ENCODE measurements at regions not wholly inside any gene's neighbourhood (a gene's known extent, or its start where the extent isn't known, plus 50 kb on each side); places are given as distances from the start of the nearest gene placed in this dataset.

DNA sequence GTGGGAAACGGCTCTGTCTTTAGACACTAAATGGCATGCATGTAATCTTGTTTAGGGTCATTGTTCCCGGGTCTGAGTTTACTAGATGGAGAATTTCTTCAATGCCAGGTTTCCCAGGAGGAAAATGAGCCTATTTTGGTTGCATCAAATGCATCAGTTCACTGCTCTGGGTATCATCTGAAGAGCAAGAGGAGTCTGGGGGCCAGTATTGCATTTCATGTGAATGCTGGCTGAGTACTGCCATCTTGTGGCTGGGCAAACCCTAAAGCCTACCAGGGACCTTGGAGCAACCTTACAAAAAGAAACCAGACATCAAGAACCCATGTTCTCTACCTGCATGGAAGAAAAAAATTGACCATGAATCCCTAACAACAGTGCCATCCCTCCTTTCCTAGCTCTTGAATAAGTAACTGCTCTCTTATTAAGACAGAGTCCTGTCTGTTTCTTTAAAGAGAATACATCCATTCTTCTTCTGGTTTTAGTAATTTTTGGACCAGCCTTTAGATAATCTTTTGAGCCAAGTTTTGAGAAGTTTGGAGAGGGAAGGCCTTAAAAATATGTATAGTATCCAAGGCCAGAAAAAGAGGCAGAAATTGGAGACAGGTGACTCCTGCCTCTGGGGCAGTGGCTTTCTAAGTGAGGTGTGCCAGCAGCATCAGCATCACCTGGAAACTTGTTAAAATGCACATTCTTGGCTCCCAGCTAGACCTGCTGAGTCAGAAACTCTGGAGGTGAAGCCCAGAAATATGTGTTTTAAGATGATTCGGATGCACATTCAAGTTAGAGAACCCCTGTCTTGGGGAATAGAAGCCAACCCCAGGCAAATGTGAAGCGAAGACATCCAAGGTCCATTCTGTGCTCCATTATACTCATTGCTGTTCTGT, 261.0 kb upstream of the CXCR4 start:
- H2AFZ ChIP-seq (ENCODE audit: control insufficient read depth, low read depth, low read length) = no peak overlapping the region
- H3K4me1 ChIP-seq (ENCODE audit: control insufficient read depth, insufficient read depth, low read length) = peaks cover 51% of the 10 kb centered on the region
- intact Hi-C loops (cut with micrococcal nuclease; ENCODE audit: unreplicated experiment) = loop anchor here (1.0 to 5.0 kb wide), 7 partner anchors 67 to 463 kb away; no protein-coding TSS in a partner anchor
- CTCF ChIA-PET = interaction anchor here (0.7 to 13.1 kb wide), 19 partner anchors 28 to 634 kb away, joined by 3 to 378 read pairs (median 4); no protein-coding TSS in a partner anchor
- SMC1A ChIA-PET (ENCODE audit: uncharacterized antibody, unreplicated experiment) = interaction anchor here (0.6 to 13.2 kb wide), 22 partner anchors 8 to 503 kb away, joined by 3 to 348 read pairs (median 13); partner anchors contain the start of genes CXCR4 and MCM6
- POLR2A ChIA-PET = interaction anchor here (0.6 to 2.1 kb wide), 4 partner anchors 166 to 610 kb away, joined by 3 to 17 read pairs (median 4); no protein-coding TSS in a partner anchor
- WGBS (ENCODE audit: insufficient coverage, insufficient replicate concordance, low lambda C conversion rate, missing lambda C conversion rate) = 38% methylated on average over 4 of the region's 4 CpGs
- DNase-seq (ENCODE audit: low read depth, low spot score) = no peak
- peaks cover 3% of the 10 kb centered on the region; the same call in 2 of the 3 replicates for H3K9me3 ChIP-seq (replicated peaks; ENCODE audit: control insufficient read depth, insufficient read depth, low read length)
- peak; percentile 55 for ATAC-seq
- H3K4me3 ChIP-seq = no peak overlapping the region
- no peaks in the 10 kb centered on the region for H3K79me2 ChIP-seq (ENCODE audit: control insufficient read depth, insufficient read depth, low read length)
- no peaks in the 10 kb centered on the region for H3K27me3 ChIP-seq (replicated peaks in 1 of 2; ENCODE audit: control insufficient read depth in 2 of 2, insufficient read depth in 2 of 2, low read length in 1 of 2)
- no peak overlapping the region for H3K4me2 ChIP-seq (ENCODE audit: control insufficient read depth, insufficient read depth)
- H4K20me1 ChIP-seq (ENCODE audit: control insufficient read depth, insufficient read depth) = no peaks in the 10 kb centered on the region
- in situ Hi-C loops (cut with MboI) = loop anchor here (5.0 to 25.0 kb wide), 2 partner anchors 322 to 1392 kb away; no protein-coding TSS in a partner anchor
- RAD21 ChIA-PET (ENCODE audit: unreplicated experiment) = interaction anchor here (0.7 to 11.9 kb wide), 18 partner anchors 52 to 634 kb away, joined by 3 to 254 read pairs (median 22); no protein-coding TSS in a partner anchor
- no peak overlapping the region for H3K27ac ChIP-seq (ENCODE audit: control insufficient read depth, insufficient read depth)
- peak; percentile 75 for FAIRE-seq
- H3K36me3 ChIP-seq (ENCODE audit: control insufficient read depth in 2 of 2, insufficient read depth in 2 of 2, low read length in 1 of 2) = no peaks in the 10 kb centered on the region
- H3K9ac ChIP-seq (ENCODE audit: control insufficient read depth, insufficient read depth, low read length) = no peak overlapping the region
- no TSS peak for BruUV-seq (replicated peaks)
- no peak for TF ChIP-seq CBX5 (IDR thresholded peaks at IDR 0.05; ENCODE audit: low read depth)
- no peak for TF ChIP-seq NRF1 (conservative IDR thresholded peaks at IDR 0.05; ENCODE audit: low read depth, low read length)
- no peak for TF ChIP-seq CHD1 (IDR thresholded peaks at IDR 0.05; ENCODE audit: low read depth, low read length)
- no peak for TF ChIP-seq SMAD5 (IDR thresholded peaks at IDR 0.05; ENCODE audit: low read depth)
- TF ChIP-seq, protein P1, sequence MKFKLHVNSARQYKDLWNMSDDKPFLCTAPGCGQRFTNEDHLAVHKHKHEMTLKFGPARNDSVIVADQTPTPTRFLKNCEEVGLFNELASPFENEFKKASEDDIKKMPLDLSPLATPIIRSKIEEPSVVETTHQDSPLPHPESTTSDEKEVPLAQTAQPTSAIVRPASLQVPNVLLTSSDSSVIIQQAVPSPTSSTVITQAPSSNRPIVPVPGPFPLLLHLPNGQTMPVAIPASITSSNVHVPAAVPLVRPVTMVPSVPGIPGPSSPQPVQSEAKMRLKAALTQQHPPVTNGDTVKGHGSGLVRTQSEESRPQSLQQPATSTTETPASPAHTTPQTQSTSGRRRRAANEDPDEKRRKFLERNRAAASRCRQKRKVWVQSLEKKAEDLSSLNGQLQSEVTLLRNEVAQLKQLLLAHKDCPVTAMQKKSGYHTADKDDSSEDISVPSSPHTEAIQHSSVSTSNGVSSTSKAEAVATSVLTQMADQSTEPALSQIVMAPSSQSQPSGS (IDR thresholded peaks at IDR 0.05; ENCODE audit: low read length) = no peak
- no peak for TF ChIP-seq PAX5 (IDR thresholded peaks at IDR 0.05; ENCODE audit: borderline replicate concordance, low read depth, low read length)
- no peak for TF ChIP-seq KDM1A (IDR thresholded peaks at IDR 0.05; ENCODE audit: borderline replicate concordance)
- TF ChIP-seq, protein P2, sequence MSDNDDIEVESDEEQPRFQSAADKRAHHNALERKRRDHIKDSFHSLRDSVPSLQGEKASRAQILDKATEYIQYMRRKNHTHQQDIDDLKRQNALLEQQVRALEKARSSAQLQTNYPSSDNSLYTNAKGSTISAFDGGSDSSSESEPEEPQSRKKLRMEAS (IDR thresholded peaks at IDR 0.05; ENCODE audit: low read depth, low read length) = no peak
- TF ChIP-seq IKZF1 (conservative IDR thresholded peaks at IDR 0.05) = peak; percentile 23; the same call in 1 of the 2 replicates
- 0 out of 3 replicates have a peak, but pooled peaks have one; percentile 48 for TF ChIP-seq POU2F2 (IDR thresholded peaks at IDR 0.05; ENCODE audit: borderline replicate concordance, low read depth, low read length)
- 0 out of 2 replicates have a peak, but pooled peaks have one; percentile 23 for TF ChIP-seq RUNX3 (IDR thresholded peaks at IDR 0.05; ENCODE audit: low read length)
- no peak for TF ChIP-seq POLR2AphosphoS2 (IDR thresholded peaks at IDR 0.05; ENCODE audit: low read depth, low read length)
- TF ChIP-seq STAT1 (conservative IDR thresholded peaks at IDR 0.05) = no peak
- TF ChIP-seq NFYB (IDR thresholded peaks at IDR 0.05; ENCODE audit: insufficient read depth, low read depth, low read length) = no peak
- TF ChIP-seq RBBP5 (conservative IDR thresholded peaks at IDR 0.05) = no peak
- TF ChIP-seq CEBPB (IDR thresholded peaks at IDR 0.05; ENCODE audit: borderline replicate concordance in 1 of 2, low read depth in 2 of 2, low read length in 2 of 2) = no peak
- TF ChIP-seq IKZF2 (IDR thresholded peaks at IDR 0.05) = peak in 1 of 2 experiments; percentile 35; a peak in 1 of 4 replicates
- TF ChIP-seq JUNB (IDR thresholded peaks at IDR 0.05) = no peak
- 0 out of 2 replicates have a peak, but pooled peaks have one; percentile 3 for TF ChIP-seq ZSCAN29 (IDR thresholded peaks at IDR 0.05)
- TF ChIP-seq NBN (IDR thresholded peaks at IDR 0.05) = peak; percentile 72
- TF ChIP-seq SRF (IDR thresholded peaks at IDR 0.05; ENCODE audit: low read depth in 2 of 2, low read length in 2 of 2) = no peak
- TF ChIP-seq, protein P3, sequence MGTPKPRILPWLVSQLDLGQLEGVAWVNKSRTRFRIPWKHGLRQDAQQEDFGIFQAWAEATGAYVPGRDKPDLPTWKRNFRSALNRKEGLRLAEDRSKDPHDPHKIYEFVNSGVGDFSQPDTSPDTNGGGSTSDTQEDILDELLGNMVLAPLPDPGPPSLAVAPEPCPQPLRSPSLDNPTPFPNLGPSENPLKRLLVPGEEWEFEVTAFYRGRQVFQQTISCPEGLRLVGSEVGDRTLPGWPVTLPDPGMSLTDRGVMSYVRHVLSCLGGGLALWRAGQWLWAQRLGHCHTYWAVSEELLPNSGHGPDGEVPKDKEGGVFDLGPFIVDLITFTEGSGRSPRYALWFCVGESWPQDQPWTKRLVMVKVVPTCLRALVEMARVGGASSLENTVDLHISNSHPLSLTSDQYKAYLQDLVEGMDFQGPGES (IDR thresholded peaks at IDR 0.05) = no peak
- TF ChIP-seq MTA3 (IDR thresholded peaks at IDR 0.05; ENCODE audit: borderline replicate concordance, low read length) = no peak

Measured in GM12878 (cell line).